GM23248 (cell line): ENCODE measurements at regions not wholly inside any gene's neighbourhood (a gene's known extent, or its start where the extent isn't known, plus 50 kb on each side); places are given as distances from the start of the nearest gene placed in this dataset.

Experiments used
- DNase-seq: peaks from one replicate; pipeline ENCODE4 v3.0.0-alpha.2; 2015
- H2AFZ ChIP-seq: fragments of 200-600 bp; sonication (generic); 2 replicates; pipeline ENCODE4 v1.6.1; 2016; ENCODE audit warnings: antibody characterized with exemption
- H3F3A ChIP-seq: fragments of 200-600 bp; sonication (generic); 2 replicates; pipeline ENCODE4 v1.6.1; 2016; ENCODE audit warnings: mild to moderate bottlenecking, antibody characterized with exemption, mixed run types; ENCODE audit not compliant: insufficient read depth
- H3K27ac ChIP-seq: fragments of 200-600 bp; sonication (generic); 2 replicates; pipeline ENCODE4 v1.5.1; 2016; ENCODE audit warnings: mild to moderate bottlenecking
- H3K27me3 ChIP-seq: fragments of 200-600 bp; sonication (generic); replicated peaks from 2 replicates; pipeline ENCODE4 v1.6.1; 2016; ENCODE audit warnings: mild to moderate bottlenecking; ENCODE audit not compliant: insufficient read depth
- H3K36me3 ChIP-seq: fragments of 200-600 bp; sonication (generic); 2 replicates; pipeline ENCODE4 v1.6.1; 2016; ENCODE audit warnings: low read depth, mild to moderate bottlenecking
- H3K4me1 ChIP-seq: fragments of 200-600 bp; sonication (generic); 2 replicates; pipeline ENCODE4 v1.6.1; 2016; ENCODE audit warnings: mild to moderate bottlenecking; ENCODE audit not compliant: insufficient read depth
- H3K4me2 ChIP-seq: fragments of 200-600 bp; sonication (generic); one replicate; pipeline ENCODE4 v1.6.1; 2016; ENCODE audit warnings: mild to moderate bottlenecking; ENCODE audit not compliant: unreplicated experiment
- H3K4me3 ChIP-seq: fragments of 200-600 bp; sonication (generic); 2 replicates; pipeline ENCODE4 v1.5.1; 2016; ENCODE audit warnings: mild to moderate bottlenecking
- H3K79me2 ChIP-seq: fragments of 200-600 bp; sonication (generic); 2 replicates; pipeline ENCODE4 v1.6.1; 2016; ENCODE audit warnings: mild to moderate bottlenecking; ENCODE audit not compliant: insufficient read depth
- H3K9ac ChIP-seq: fragments of 200-600 bp; sonication (generic); 2 replicates; pipeline ENCODE4 v1.6.1; 2016; ENCODE audit warnings: mild to moderate bottlenecking
- H3K9me2 ChIP-seq: fragments of 200-600 bp; sonication (generic); 2 replicates; pipeline ENCODE4 v1.6.1; 2016; ENCODE audit warnings: mixed run types, mild to moderate bottlenecking, moderate library complexity; ENCODE audit not compliant: insufficient read depth
- H3K9me3 ChIP-seq: fragments of 200-600 bp; sonication (generic); one replicate; pipeline ENCODE4 v1.6.1; 2017; ENCODE audit warnings: low read depth
- H4K20me1 ChIP-seq: fragments of 200-600 bp; sonication (generic); 2 replicates; pipeline ENCODE4 v1.6.0; 2016; ENCODE audit not compliant: insufficient read depth
- EZH2 ChIP-seq: fragments of 200-600 bp; sonication (generic); IDR thresholded peaks from 2 replicates; pipeline ENCODE4 v1.6.1; 2018; ENCODE audit warnings: antibody characterized with exemption, mild to moderate bottlenecking; ENCODE audit not compliant: insufficient read depth, poor library complexity, severe bottlenecking
- EZH2phosphoT487 ChIP-seq: fragments of 200-600 bp; sonication (generic); IDR thresholded peaks from 2 replicates; pipeline ENCODE4 v1.6.1; 2018; ENCODE audit warnings: antibody characterized with exemption, moderate library complexity, mild to moderate bottlenecking, low read depth; ENCODE audit not compliant: insufficient read depth
- WGBS, 2 experiments: methylation state at CpG; one replicate each; pipeline ENCODE4 v1.1.6; 2015 to 2017; ENCODE audit warnings: low lambda C conversion rate in 2 of 2, low coverage in 1 of 2; ENCODE audit errors: missing lambda C conversion rate in 2 of 2; 5-methylcytosine and 5-hydroxymethylcytosine counted together
- in situ Hi-C: fragments of 300-500 bp; cut with MboI; formaldehyde crosslinking; loops from 2 replicates; pipeline ENCODE4 v1.15.0; 2020

DNA sequence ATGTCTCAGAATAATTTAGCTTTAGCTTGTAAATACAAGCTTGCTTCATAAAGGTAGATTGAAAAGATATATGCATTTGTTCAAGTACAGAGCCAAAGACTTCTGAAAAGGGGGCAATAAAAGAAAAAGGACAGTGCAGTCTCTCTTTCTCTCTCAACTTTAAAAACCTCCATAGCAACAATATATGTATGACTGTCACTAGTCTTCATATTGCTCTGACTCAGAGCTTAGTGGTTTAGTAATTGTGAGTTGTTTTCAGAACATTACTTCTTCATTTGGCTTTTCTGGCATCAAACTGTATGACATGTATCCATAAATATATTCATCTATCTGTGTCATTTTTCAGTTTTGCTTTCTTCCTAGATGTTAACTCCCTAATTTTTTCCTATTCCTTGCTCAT, 194.6 kb upstream of the KIF2A start:
- no peaks in the 10 kb centered on the region; the same call in 1 of the 2 replicates for H3K27me3 ChIP-seq
- no peaks in the 10 kb centered on the region for H3K36me3 ChIP-seq
- H3K27ac ChIP-seq = no peak overlapping the region
- no peaks in the 10 kb centered on the region for H3K9me2 ChIP-seq
- H3K4me1 ChIP-seq = peaks cover 17% of the 10 kb centered on the region
- no peaks in the 10 kb centered on the region for H3K79me2 ChIP-seq
- H3K4me2 ChIP-seq = no peak overlapping the region
- no peak overlapping the region for H3K4me3 ChIP-seq
- H3K9ac ChIP-seq = no peak overlapping the region
- peak; percentile 31 for DNase-seq
- no peaks in the 10 kb centered on the region for H3F3A ChIP-seq
- H3K9me3 ChIP-seq = no peaks in the 10 kb centered on the region
- in situ Hi-C loops = no loop called here
- H2AFZ ChIP-seq = no peak overlapping the region
- H4K20me1 ChIP-seq = no peaks in the 10 kb centered on the region
- TF ChIP-seq EZH2 (no peak), EZH2phosphoT487 (no peak)

DNA sequence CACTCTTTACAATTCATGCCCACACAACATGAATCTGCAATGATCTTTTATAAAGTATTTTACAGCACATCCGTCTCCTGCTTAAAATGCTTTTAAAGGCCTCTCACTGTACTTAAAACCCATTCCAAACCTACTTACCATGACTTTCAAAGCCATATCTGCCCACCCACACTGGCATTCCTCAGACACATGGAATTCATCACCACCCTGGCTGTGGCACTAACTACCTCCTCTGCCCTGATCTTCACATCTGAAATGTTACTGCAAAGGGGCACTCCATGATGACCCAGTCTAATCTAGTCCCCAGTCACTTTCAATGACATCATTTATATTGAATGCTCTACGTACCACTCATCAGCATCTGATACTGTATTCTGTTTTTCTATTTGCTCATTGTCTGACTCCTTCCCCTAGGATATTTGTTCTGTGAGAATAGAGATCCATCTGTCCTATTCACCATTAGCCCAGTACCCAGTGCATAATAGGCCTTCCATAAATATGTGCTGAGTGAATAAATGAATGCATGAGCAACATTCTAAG, 193.2 kb upstream of the KIF2A start:
- no peak overlapping the region for H3K9ac ChIP-seq
- H3K4me1 ChIP-seq = peaks cover 17% of the 10 kb centered on the region
- no peaks in the 10 kb centered on the region for H3F3A ChIP-seq
- no peak overlapping the region for H3K4me3 ChIP-seq
- no peaks in the 10 kb centered on the region for H3K9me3 ChIP-seq
- H3K4me2 ChIP-seq = no peak overlapping the region
- no peaks in the 10 kb centered on the region for H3K79me2 ChIP-seq
- H3K27me3 ChIP-seq = no peaks in the 10 kb centered on the region; the same call in 1 of the 2 replicates
- no peaks in the 10 kb centered on the region for H3K36me3 ChIP-seq
- TF ChIP-seq EZH2 = no peak
- no peak for TF ChIP-seq EZH2phosphoT487
- no peaks in the 10 kb centered on the region for H4K20me1 ChIP-seq
- WGBS, 2 experiments = 9 to 18% methylated on average over 2 of the region's 2 CpGs
- peak; percentile 55 for DNase-seq
- H3K27ac ChIP-seq = 0 out of 2 replicates have a peak overlapping the region, but pooled peaks have one; percentile 27
- in situ Hi-C loops = no loop called here
- no peaks in the 10 kb centered on the region for H3K9me2 ChIP-seq
- no peak overlapping the region for H2AFZ ChIP-seq

DNA sequence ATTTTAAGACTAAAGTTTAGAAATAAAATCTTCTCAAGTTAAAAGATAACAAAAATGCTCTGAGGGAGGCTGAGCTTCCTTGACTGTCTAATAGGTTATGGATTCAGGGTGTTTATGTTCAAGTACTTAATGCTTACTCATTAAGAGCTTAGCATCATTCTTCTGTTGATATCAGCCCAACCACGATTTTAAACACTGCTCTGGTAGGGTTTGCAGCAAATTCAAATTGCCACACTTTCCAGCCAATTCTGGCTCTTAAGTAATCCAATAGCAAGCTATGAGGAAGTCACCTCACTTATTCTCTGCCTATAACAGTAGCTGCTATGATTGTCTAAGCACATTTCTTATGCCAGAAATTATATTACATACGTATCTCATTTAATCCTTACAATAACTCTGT, 191.0 kb upstream of the KIF2A start:
- no peaks in the 10 kb centered on the region for H3K36me3 ChIP-seq
- in situ Hi-C loops = no loop called here
- H3K4me1 ChIP-seq = peaks cover 17% of the 10 kb centered on the region
- H3K4me2 ChIP-seq = no peak overlapping the region
- H3F3A ChIP-seq = no peaks in the 10 kb centered on the region
- no peak overlapping the region for H3K4me3 ChIP-seq
- H3K9ac ChIP-seq = no peak overlapping the region
- H3K9me3 ChIP-seq = no peaks in the 10 kb centered on the region
- WGBS, 2 experiments = 2 to 13% methylated on average over 2 of the region's 2 CpGs
- H3K27me3 ChIP-seq = peaks cover 6% of the 10 kb centered on the region; the same call in 1 of the 2 replicates
- H2AFZ ChIP-seq = no peak overlapping the region
- no peaks in the 10 kb centered on the region for H3K9me2 ChIP-seq
- TF ChIP-seq EZH2 (no peak), EZH2phosphoT487 (no peak)
- DNase-seq = peak; percentile 11
- H3K79me2 ChIP-seq = no peaks in the 10 kb centered on the region
- H4K20me1 ChIP-seq = no peaks in the 10 kb centered on the region
- no peak overlapping the region for H3K27ac ChIP-seq

DNA sequence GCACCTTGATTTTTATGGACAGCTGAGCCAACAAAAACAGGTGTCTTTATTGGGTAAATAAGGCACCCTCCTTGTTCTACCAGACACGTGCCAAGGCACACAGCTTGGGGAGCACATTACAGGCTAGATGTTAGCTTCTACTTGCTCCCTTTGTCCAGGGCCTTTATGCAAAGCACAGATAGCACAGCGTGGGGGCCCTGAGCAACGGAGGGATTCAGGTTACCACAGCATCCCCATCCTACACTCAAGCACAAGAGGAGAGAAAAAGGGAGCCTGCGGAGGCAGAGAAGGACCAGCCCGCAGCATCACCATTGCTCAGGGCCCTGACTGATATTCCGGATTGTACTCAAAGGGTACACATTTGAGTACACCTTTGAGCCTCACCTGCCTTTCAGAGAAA, 181.7 kb upstream of the KIF2A start:
- WGBS, 2 experiments = 39 to 45% methylated on average over 6 of the region's 6 CpGs
- no peak overlapping the region for H3K4me3 ChIP-seq
- in situ Hi-C loops = no loop called here
- no peak for DNase-seq
- H3F3A ChIP-seq = no peaks in the 10 kb centered on the region
- H3K36me3 ChIP-seq = no peaks in the 10 kb centered on the region
- H3K79me2 ChIP-seq = no peaks in the 10 kb centered on the region
- no peaks in the 10 kb centered on the region for H3K9me3 ChIP-seq
- H3K9me2 ChIP-seq = no peaks in the 10 kb centered on the region
- H4K20me1 ChIP-seq = no peaks in the 10 kb centered on the region
- H3K4me2 ChIP-seq = no peak overlapping the region
- H3K4me1 ChIP-seq = no peaks in the 10 kb centered on the region
- no peak overlapping the region for H3K9ac ChIP-seq
- TF ChIP-seq EZH2phosphoT487 (no peak), EZH2 (no peak)
- no peak overlapping the region for H3K27ac ChIP-seq
- no peaks in the 10 kb centered on the region for H3K27me3 ChIP-seq
- H2AFZ ChIP-seq = no peak overlapping the region

DNA sequence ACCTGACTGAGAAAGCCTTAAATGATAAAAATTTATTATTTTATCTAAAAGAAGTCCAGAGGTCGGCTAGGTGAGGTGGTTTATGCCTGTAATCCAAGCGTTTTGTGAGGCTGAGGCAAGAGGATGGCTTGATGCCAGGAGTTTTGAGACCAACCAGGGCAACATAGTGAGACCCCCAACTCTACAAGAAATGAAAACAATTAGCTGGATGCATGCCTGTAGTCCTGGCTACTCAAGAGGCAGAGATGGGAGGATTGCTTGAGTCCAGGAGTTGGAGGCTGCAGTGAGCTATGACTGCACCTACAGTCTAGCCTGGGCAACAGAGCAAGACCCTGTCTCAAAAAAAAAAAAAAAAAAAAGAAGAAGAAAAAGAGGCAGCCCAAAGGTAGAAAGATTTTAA, 179.9 kb upstream of the KIF2A start:
- H3K9ac ChIP-seq = no peak overlapping the region
- no peaks in the 10 kb centered on the region for H3F3A ChIP-seq
- H4K20me1 ChIP-seq = no peaks in the 10 kb centered on the region
- H2AFZ ChIP-seq = no peak overlapping the region
- H3K9me2 ChIP-seq = no peaks in the 10 kb centered on the region
- H3K4me2 ChIP-seq = no peak overlapping the region
- no peaks in the 10 kb centered on the region for H3K27me3 ChIP-seq
- H3K4me3 ChIP-seq = no peak overlapping the region
- H3K4me1 ChIP-seq = no peaks in the 10 kb centered on the region
- H3K27ac ChIP-seq = no peak overlapping the region
- no peaks in the 10 kb centered on the region for H3K36me3 ChIP-seq
- H3K9me3 ChIP-seq = no peaks in the 10 kb centered on the region
- DNase-seq = no peak
- 2% methylated on average over 2 of the region's 2 CpGs for WGBS, 2 experiments
- in situ Hi-C loops = loop anchor here (25.0 kb wide), 1 partner anchor 1164 kb away; no protein-coding TSS in a partner anchor
- TF ChIP-seq EZH2 (no peak), EZH2phosphoT487 (no peak)
- no peaks in the 10 kb centered on the region for H3K79me2 ChIP-seq
